CD4-positive, alpha-beta T cell treated with Interleukin-12 subunit alpha and Interleukin-12 subunit beta, for 1 hour (primary cell): ENCODE measurements at regions not wholly inside any gene's neighbourhood (a gene's known extent, or its start where the extent isn't known, plus 50 kb on each side); places are given as distances from the start of the nearest gene placed in this dataset.

Source experiments
- DNase-seq: peaks from one replicate; pipeline ENCODE4 v3.0.0-alpha.2; 2020

- no peak for DNase-seq
Measured at GRCh38 chr4:157961229-157961990, 211.4 kb downstream of the GASK1B start.

- no peak for DNase-seq
Measured at GRCh38 chr4:157957905-157958304, 214.9 kb downstream of the GASK1B start.

GRCh38 chr4:157942017-157942416 lies 230.8 kb downstream of the GASK1B start:
- DNase-seq = no peak

GRCh38 chr4:157934151-157934550 lies 238.7 kb downstream of the GASK1B start:
- DNase-seq = no peak

GRCh38 chr4:157932936-157933335 lies 239.9 kb downstream of the GASK1B start:
- DNase-seq = no peak

- no peak for DNase-seq
Measured at GRCh38 chr4:157929486-157929885, 243.3 kb downstream of the GASK1B start.

GRCh38 chr4:157918036-157918832 lies 254.6 kb downstream of the GASK1B start:
- no peak for DNase-seq

GRCh38 chr4:157912212-157912611 lies 260.6 kb downstream of the GASK1B start:
- no peak for DNase-seq

GRCh38 chr4:157911662-157912061 lies 261.2 kb downstream of the GASK1B start:
- no peak for DNase-seq

GRCh38 chr4:157908691-157909090 lies 264.1 kb downstream of the GASK1B start:
- DNase-seq = no peak

- DNase-seq = no peak
Measured at GRCh38 chr4:157908031-157908430, 264.8 kb downstream of the GASK1B start.

- DNase-seq = no peak
Measured at GRCh38 chr4:157907226-157907946, 265.4 kb downstream of the GASK1B start.

- DNase-seq = no peak
Measured at GRCh38 chr4:157898836-157899605, 273.8 kb downstream of the GASK1B start.

GRCh38 chr4:157897855-157898370 lies 274.9 kb downstream of the GASK1B start:
- no peak for DNase-seq

- no peak for DNase-seq
Measured at GRCh38 chr4:157896726-157897125, 276.1 kb downstream of the GASK1B start.

- no peak for DNase-seq
Measured at GRCh38 chr4:157895205-157895604, 277.6 kb downstream of the GASK1B start.

- DNase-seq = no peak
Measured at GRCh38 chr4:157889788-157890187, 283.0 kb downstream of the GASK1B start.

- no peak for DNase-seq
Measured at GRCh38 chr4:157888281-157888680, 284.5 kb downstream of the GASK1B start.

- no peak for DNase-seq
Measured at GRCh38 chr4:157887316-157887715, 285.5 kb downstream of the GASK1B start.

- no peak for DNase-seq
Measured at GRCh38 chr4:157886645-157887044, 286.2 kb downstream of the GASK1B start.

GRCh38 chr4:157885811-157886210 lies 287.0 kb downstream of the GASK1B start:
- no peak for DNase-seq

GRCh38 chr4:157882901-157883300 lies 289.9 kb downstream of the GASK1B start:
- no peak for DNase-seq

GRCh38 chr4:157880761-157881160 lies 292.1 kb downstream of the GASK1B start:
- no peak for DNase-seq
